B cell (primary cell): ENCODE measurements at regions not wholly inside any gene's neighbourhood (a gene's known extent, or its start where the extent isn't known, plus 50 kb on each side); places are given as distances from the start of the nearest gene placed in this dataset.

Experiments
- ATAC-seq: fragments of 200-7000 bp; cut with Tn5 transposase; one replicate; pipeline ENCODE4 v1.10.0; 2021; ENCODE audit warnings: low read depth, mild to moderate bottlenecking, moderate number of reproducible peaks, moderate library complexity
- CTCF ChIA-PET: fragments of 350-600 bp; sonication (Branson Sonifier 250); formaldehyde crosslinking; loops from one replicate; lab custom pipeline; 2021; ENCODE audit warnings: antibody characterized with exemption, inconsistent platforms; lab: Charles Lee
- POLR2A ChIA-PET: fragments of 350-600 bp; sonication (Branson Sonifier 250); formaldehyde crosslinking; loops from one replicate; lab custom pipeline; 2021; ENCODE audit warnings: antibody characterized with exemption; lab: Charles Lee
- DNase-seq: peaks from one replicate; pipeline ENCODE4 v3.0.0; 2013
- H2AFZ ChIP-seq: 2 replicates; pipeline ENCODE4 v1.6.1; 2012; ENCODE audit warnings: mild to moderate bottlenecking, low read depth, low read length; ENCODE audit not compliant: insufficient read depth, poor library complexity, severe bottlenecking
- H3K27ac ChIP-seq, 2 donors: 1 replicate in 1 of 2; 2 replicates in 1 of 2; pipeline ENCODE4 v1.5.1; 2012 to 2013; ENCODE audit warnings: low read length in 2 of 2, mild to moderate bottlenecking in 2 of 2, moderate library complexity in 1 of 2
- H3K27me3 ChIP-seq, 4 experiments: fragments of 200-600 bp in 1 of 4; sonication (generic) in 1 of 4; replicated peaks in 1 of 4; 1 replicate in 2 of 4; 2 replicates in 2 of 4; pipeline versions ENCODE4 v1.6.1 to v1.7.0; 2013 to 2016; ENCODE audit warnings: low read length in 3 of 4, mild to moderate bottlenecking in 2 of 4, mixed read lengths in 1 of 4, moderate library complexity in 1 of 4; ENCODE audit not compliant: insufficient read depth in 4 of 4, control insufficient read depth in 3 of 4; ENCODE audit errors: control extremely low read depth in 1 of 4
- H3K36me3 ChIP-seq, 2 experiments: replicated peaks in 1 of 2; 1 replicate in 1 of 2; 2 replicates in 1 of 2; pipeline versions ENCODE4 v1.6.1 to v1.7.1; 2013; ENCODE audit warnings: low read length in 1 of 2; ENCODE audit not compliant: insufficient read depth in 2 of 2, control insufficient read depth in 1 of 2; ENCODE audit errors: control extremely low read depth in 1 of 2, extremely low read depth in 1 of 2
- H3K4me1 ChIP-seq, 2 donors: fragments of 200-600 bp in 1 of 2; sonication (generic) in 1 of 2; 1 replicate in 1 of 2; 2 replicates in 1 of 2; pipeline versions ENCODE4 v1.5.1 to v1.6.1; 2013 to 2017; ENCODE audit warnings: low read length in 2 of 2; ENCODE audit not compliant: control insufficient read depth in 2 of 2, insufficient read depth in 2 of 2
- H3K4me2 ChIP-seq: replicated peaks from 2 replicates; pipeline ENCODE3; 2012; ENCODE audit warnings: mild to moderate bottlenecking, low read depth, low read length; ENCODE audit not compliant: poor library complexity, severe bottlenecking
- H3K4me3 ChIP-seq, 5 experiments: fragments of 200-600 bp in 1 of 5; sonication (generic) in 1 of 5; 1 replicate in 3 of 5; 2 replicates in 2 of 5; pipeline versions ENCODE4 v1.5.1 to v1.7.0; 2011 to 2016; ENCODE audit warnings: low read length in 4 of 5, mild to moderate bottlenecking in 4 of 5, low read depth in 2 of 5, control low read depth in 1 of 5, moderate library complexity in 1 of 5; ENCODE audit not compliant: insufficient read depth in 1 of 5; ENCODE audit errors: control extremely low read depth in 1 of 5, extremely low read depth in 1 of 5
- H3K79me2 ChIP-seq: fragments of 200-600 bp; sonication (generic); one replicate; pipeline ENCODE4 v1.6.0; 2016; ENCODE audit warnings: low read length; ENCODE audit not compliant: control insufficient read depth, insufficient read depth
- H3K9ac ChIP-seq: fragments of 200-600 bp; sonication (generic); 2 replicates; pipeline ENCODE4 v1.6.1; 2017; ENCODE audit warnings: mild to moderate bottlenecking, low read length, moderate library complexity
- H3K9me3 ChIP-seq, 3 donors: one replicate each; pipeline versions ENCODE4 v1.6.1 to v1.7.1; 2013; ENCODE audit warnings: low read length in 2 of 3; ENCODE audit not compliant: control insufficient read depth in 2 of 3, insufficient read depth in 1 of 3; ENCODE audit errors: control extremely low read depth in 1 of 3
- H4K20me1 ChIP-seq: 2 replicates; pipeline ENCODE4 v1.6.0; 2012; ENCODE audit warnings: mild to moderate bottlenecking, low read length; ENCODE audit not compliant: insufficient read depth, control insufficient read depth, poor library complexity, severe bottlenecking
- H3K27ac Mint-ChIP-seq: one replicate; pipeline ENCODE4 v1.8.0; 2021; ENCODE audit warnings: mixed read lengths
- H3K27me3 Mint-ChIP-seq: one replicate; pipeline ENCODE4 v1.8.0; 2021; ENCODE audit warnings: mixed read lengths
- H3K4me1 Mint-ChIP-seq: one replicate; pipeline ENCODE4 v1.8.0; 2021; ENCODE audit warnings: mixed read lengths
- H3K4me3 Mint-ChIP-seq: one replicate; pipeline ENCODE4 v1.8.0; 2021; ENCODE audit warnings: mixed read lengths
- H3K9me3 Mint-ChIP-seq: one replicate; pipeline ENCODE4 v1.8.0; 2022; ENCODE audit warnings: mixed read lengths; ENCODE audit not compliant: insufficient read depth
- CTCF ChIP-seq: fragments of 200-600 bp; IDR thresholded peaks from one replicate; pipeline ENCODE4 v1.8.0; 2022; ENCODE audit warnings: antibody characterized with exemption, mild to moderate bottlenecking
- EZH2 ChIP-seq: IDR thresholded peaks from 2 replicates; pipeline ENCODE4 v1.6.1; 2012; ENCODE audit warnings: borderline replicate concordance, low read depth, mild to moderate bottlenecking, moderate library complexity, low read length; ENCODE audit not compliant: insufficient read depth, poor library complexity, severe bottlenecking
- WGBS: methylation state at CpG from one replicate; pipeline ENCODE4 v1.1.5; 2013; ENCODE audit warnings: missing lambda C conversion rate; ENCODE audit not compliant: insufficient coverage; 5-methylcytosine and 5-hydroxymethylcytosine counted together
- intact Hi-C: fragments of 100-400 bp; cut with micrococcal nuclease; formaldehyde crosslinking; loops from one replicate; pipeline ENCODE4 v1.10.0; 2022

- WGBS, result 89% methylated on average over 6 of the region's 7 CpGs
- Histone ChIP-seq H3K4me2 (no peak overlapping the region), H2AFZ (no peak overlapping the region), H4K20me1 (no peaks in the 10 kb centered on the region), H3K4me1 (no peaks in the 10 kb centered on the region), H3K27me3 (no peaks in the 10 kb centered on the region), H3K4me3 (no peak overlapping the region), H3K9me3 (peaks cover 0 to 6% (median 3%) of the 10 kb centered on the region in 3 donors), H3K36me3 (no peaks in the 10 kb centered on the region), H3K27ac (no peak overlapping the region), H3K79me2 (no peaks in the 10 kb centered on the region), H3K9ac (no peak overlapping the region)
- no peak for DNase-seq
- H3K27ac Mint-ChIP-seq, result no peak overlapping the region
- ChIA-PET POLR2A (no interaction called here), CTCF (no interaction called here)
- H3K4me1 Mint-ChIP-seq, result no peaks in the 10 kb centered on the region
- ATAC-seq, result no peak
- no peak overlapping the region for H3K4me3 Mint-ChIP-seq
- intact Hi-C loops, result no loop called here
- H3K27me3 Mint-ChIP-seq, result no peaks in the 10 kb centered on the region
- TF ChIP-seq CTCF, result no peak
- no peak for TF ChIP-seq EZH2
- no peaks in the 10 kb centered on the region for H3K9me3 Mint-ChIP-seq
These were observed 155.2 kb upstream of the MSX1 start for GRCh38 chr4:4704267-4704666.

- POLR2A ChIA-PET, result no interaction called here
- H3K9me3 ChIP-seq, result no peaks in the 10 kb centered on the region
- Mint-ChIP-seq H3K27ac (no peak overlapping the region), H3K4me1 (no peaks in the 10 kb centered on the region), H3K4me3 (no peak overlapping the region), H3K27me3 (no peaks in the 10 kb centered on the region), H3K9me3 (no peaks in the 10 kb centered on the region)
- H4K20me1 ChIP-seq, result no peaks in the 10 kb centered on the region
- intact Hi-C loops, result no loop called here
- no peaks in the 10 kb centered on the region for H3K36me3 ChIP-seq
- H3K27me3 ChIP-seq, result no peaks in the 10 kb centered on the region
- no peak overlapping the region for H3K27ac ChIP-seq
- no peak overlapping the region for H3K4me3 ChIP-seq
- H3K79me2 ChIP-seq, result no peaks in the 10 kb centered on the region
- no peak overlapping the region for H3K4me2 ChIP-seq
- no peaks in the 10 kb centered on the region for H3K4me1 ChIP-seq
- TF ChIP-seq EZH2 (no peak), CTCF (no peak)
- H2AFZ ChIP-seq, result no peak overlapping the region
- CTCF ChIA-PET, result no interaction called here
- DNase-seq (no peak), ATAC-seq (no peak)
- H3K9ac ChIP-seq, result no peak overlapping the region
These were observed 155.7 kb upstream of the STX18 start for GRCh38 chr4:4697584-4697983.
